ENCODE measurements at regions not wholly inside any gene's neighbourhood (a gene's known extent, or its start where the extent isn't known, plus 50 kb on each side); places are given as distances from the start of the nearest gene placed in this dataset.

DNA sequence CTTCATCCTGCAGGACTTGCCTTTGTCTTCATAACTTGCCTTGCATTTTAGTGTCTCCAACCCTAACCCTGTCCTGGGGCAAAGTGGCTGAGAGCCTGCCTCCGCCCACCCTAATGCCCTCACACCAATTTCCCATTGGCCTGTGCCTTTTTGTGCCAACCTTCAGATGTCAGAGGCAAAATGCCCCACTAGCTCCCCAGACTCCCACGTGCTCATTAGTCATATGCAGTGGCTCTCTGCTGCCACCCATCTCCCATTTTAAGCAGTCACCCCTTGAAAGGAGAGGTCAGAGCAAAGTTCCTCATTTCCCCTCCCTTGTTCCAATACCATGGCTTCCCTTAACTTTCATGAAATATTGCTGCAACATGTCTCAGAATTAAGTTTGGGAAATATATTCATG, 74.8 kb upstream of the PASD1 start:
- peak; percentile 45 for TF ChIP-seq CTCF (IDR thresholded peaks at IDR 0.05; ENCODE audit: low read length)
- no peak for TF ChIP-seq EZH2phosphoT487 (IDR thresholded peaks at IDR 0.05; ENCODE audit: low read length)
- no peak for TF ChIP-seq EZH2 (optimal IDR thresholded peaks at IDR 0.05; ENCODE audit: low read depth, low read length)

Measured in MM.1S (cell line).